Activated gamma-delta T cell treated with Interleukin-2 at 50 U/mL for 16 hours (primary cell): ENCODE measurements at regions not wholly inside any gene's neighbourhood (a gene's known extent, or its start where the extent isn't known, plus 50 kb on each side); places are given as distances from the start of the nearest gene placed in this dataset.
"Not testable (repeated sequence)": the region's sequence is repeated elsewhere in the genome, so short reads cannot be mapped to it uniquely, and the experiment has no call there.

ENCODE experiments used
- DNase-seq: peaks from one replicate; pipeline ENCODE4 v3.0.0-alpha.2; 2020

DNA sequence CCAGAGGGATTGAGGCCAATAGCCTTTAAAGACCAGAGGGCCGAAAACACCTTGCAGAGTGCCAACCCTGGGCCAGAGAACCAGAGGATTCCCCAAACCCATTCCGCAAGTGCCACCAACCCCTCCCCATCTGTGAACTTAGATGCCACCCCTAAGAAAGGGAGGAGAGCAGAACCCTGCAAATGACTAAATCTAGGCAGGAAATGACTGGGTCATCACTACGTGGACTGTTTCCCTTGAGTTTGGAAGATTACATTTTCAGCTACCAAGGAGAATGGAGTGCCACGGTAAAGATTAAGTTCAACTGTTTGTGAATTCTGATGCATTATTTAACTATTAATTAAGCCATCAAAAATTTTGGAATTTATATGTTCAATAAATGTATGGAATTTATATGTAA, 142.8 kb downstream of the ENC1 start:
- DNase-seq: no peak

DNA sequence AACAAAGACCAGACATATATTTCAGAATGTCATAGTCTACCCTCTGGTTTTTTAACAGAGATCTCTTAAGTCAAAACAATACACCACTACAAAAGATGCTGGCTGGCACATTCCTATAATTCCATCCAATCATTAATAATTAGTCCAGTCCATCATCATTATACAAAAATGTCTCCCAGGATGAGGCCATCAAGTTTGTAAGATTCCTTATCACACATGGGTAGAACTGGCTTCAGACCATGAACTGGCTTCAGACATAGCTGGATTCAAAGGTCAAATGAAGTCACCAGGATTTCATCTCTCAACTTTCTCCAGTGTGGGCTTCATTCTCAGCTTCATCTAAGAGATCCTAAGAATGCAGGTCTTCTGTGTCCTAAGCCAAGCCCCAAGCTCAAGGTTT, 147.1 kb downstream of the ENC1 start:
- no peak for DNase-seq

DNA sequence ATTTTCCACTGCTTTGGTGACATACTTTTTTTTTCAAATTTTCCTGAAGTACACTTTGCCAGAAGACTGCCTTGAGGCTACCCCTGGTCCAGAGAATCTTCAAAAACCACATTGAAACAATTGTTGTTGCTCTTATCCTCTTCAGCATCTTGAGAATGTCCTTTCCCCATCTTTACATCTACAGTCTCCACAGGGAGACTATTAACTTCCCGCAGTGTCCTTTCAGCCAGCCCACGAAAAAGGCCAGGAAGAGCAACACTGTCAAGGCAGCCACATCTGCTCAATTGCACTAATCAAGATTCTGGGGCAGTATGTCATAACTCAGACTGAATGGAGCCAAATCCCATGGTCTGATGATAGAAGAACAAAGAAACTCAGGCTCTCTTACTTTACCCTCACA, 148.3 kb downstream of the ENC1 start:
- DNase-seq: no peak

DNA sequence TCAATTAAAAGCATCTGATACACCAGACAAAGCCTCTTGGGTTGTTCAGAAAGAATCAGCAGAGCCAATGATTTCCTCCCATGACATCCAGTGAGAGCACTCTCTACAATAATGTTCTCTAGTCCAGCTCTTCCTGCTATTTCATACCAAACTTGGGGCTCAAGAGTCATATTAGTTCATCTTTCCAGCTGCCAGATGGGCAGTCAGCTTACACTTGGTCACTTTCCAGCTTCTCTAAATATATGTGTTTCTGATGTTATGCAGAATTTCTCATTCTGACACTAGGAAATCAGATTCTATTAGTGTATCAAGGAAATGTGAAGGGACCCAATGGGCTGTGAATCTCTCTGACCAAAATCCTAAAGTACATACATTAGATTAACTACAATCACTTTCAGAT, 148.9 kb downstream of the ENC1 start:
- DNase-seq: no peak

DNA sequence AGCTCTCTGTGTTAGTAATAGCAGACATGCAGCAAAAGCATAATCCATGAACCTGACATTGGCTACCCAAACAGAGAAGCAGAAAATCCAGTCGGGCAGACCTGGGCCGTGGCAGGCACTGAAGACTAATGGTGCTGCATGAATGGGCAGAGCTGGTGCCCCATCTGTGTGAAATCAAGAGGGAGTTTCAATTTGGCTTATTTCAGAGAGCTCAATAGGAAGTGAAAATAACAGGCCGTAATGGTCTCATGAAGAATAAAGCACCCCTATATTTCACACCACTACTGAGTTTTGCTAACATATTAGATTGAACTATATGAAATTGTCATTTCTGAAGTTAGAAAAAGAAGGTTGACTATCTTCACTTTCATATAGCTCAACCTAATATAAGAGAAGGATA, 149.7 kb downstream of the ENC1 start:
- no peak for DNase-seq

DNA sequence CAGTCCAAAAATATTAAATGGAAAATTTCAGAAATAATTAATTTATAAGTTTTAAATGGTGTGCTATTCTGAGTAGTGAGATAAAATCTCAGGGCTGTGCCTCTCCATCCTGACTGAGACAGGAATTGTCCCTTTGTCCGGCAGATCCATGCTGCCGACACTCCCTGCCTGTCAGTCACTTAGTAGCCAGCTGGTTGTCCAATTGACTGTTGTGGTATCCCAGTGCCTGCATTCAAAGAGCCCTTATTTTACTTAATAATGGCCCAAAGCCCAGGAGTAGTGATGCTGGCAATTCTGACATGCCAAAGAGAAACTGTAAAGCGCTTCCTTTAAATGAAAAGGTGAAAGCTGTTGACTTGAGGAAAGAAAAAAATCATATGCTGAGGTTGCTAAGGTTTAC, 157.5 kb downstream of the ENC1 start:
- no peak for DNase-seq

DNA sequence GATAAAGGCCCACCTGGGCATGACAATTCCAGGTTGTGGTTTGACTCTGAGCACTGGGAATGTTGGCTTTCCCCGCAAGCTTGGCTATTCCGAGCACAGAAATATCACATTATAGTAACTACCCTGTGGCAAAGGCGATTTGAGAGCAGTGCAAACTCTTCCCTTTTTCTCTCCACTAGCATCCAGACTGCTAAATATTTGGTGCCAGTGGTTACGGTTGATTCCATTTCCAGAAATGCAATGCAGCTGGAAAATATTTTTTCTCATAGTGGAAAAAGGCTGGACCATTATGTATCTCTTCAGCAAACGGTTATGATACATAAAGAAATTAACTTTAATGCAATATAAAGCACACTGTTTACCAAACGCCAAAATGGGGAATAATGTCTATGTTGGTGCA, 158.0 kb downstream of the ENC1 start:
- no peak for DNase-seq

DNA sequence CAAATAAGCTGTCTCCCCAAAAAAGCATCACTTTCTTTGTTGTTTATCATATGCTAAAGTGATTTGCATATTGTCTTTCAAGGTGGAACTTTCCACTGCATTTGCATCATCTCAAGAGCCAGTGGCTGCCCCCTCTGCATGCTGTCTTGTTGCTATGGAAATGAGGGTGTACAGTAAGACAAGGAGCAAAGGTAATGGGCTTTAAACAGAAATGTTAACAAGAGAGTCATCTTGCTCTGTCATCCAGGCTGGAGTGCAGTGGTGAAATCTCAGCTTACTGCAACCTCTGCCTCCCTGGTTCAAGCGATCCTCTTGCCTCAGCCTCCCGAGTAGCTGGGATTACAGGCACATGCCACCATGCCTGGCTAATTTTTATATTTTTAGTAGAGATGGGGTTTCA, 159.2 kb downstream of the ENC1 start:
- not testable (repeated sequence) for DNase-seq

DNA sequence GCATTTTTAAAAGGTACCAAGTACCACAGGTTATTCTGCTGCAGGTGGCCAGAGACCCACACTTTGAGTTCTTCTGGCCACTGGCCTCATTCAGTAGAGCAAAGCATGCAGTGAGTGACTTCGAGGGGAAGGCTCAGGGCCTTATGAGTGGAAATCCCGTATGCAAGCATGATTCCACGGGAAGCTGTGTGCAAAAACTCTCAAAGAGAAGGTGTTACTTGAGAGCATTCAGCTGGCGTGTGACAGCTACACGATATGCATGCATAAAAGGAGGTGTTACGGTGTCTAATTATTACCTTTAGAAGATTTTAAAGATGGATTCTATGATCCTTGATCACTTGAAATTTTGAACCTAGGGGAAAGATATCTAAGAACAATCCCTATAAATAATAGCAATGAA, 160.3 kb downstream of the ENC1 start:
- DNase-seq: no peak

DNA sequence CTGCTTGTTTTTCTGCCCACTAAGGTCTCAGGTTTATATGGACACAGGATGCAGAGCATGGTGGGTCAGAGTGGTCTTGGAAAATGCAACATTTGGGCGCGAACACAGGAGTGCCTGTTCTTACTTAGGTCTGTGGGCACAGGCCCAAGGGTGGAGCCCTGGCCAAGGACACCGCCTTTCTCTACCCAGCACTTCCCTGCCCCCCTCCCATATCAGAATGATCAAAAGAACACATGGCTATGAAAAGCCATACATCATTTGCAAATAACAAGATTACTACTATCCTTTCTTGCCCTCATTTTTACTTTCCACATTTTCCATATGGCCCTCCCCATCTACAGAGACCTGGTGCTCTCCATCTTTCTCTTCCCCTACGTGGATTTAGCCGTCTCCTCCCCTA, 162.2 kb downstream of the ENC1 start:
- DNase-seq: no peak

DNA sequence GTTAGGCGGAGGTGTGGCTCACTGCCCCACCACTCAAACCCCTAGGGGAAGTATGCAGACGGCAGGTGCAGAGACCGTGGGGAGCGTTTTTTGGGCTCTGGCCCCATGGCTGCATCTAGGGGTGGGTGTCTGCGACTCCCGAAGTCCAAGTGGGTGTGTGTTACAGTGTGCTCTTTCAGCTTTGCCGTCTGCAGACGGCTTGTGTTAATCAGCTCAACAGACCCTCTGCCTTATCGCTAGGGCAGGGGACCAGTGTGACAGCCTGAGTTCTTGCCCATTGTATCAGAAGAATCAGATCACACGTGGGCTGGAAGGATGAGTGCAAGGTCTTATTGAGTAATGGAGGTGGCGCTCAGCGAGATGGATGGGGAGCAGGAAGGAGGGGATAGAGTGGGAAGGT, 162.8 kb downstream of the ENC1 start:
- DNase-seq: no peak

DNA sequence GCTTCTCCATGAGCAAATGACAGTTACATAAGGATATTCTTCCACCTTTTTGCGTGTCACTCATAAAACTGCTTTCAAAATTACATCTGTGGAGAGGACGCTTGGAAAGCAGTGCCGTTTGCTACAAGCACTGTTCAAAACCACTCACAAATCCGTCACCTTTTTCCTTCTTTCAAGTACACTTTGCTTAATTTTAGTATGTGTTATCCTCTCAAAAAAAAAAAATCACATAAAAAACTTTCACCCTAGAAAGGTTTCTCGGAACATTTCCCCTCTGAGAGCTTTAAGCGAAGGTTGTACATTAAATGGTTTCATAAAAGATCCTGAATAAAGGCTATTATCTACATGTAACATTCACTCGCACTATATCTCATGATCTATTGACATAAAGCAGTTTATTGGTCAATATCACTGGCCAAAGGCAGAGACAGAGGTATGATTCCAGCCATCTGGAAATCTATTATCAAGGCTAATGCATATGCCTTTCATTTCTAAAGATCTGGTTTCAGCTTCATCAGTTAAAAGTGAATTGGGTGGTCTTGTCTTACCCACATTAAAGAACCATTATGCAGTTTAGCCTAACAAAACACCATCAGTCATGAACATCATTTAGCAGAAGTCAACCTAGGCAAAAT, 163.6 kb downstream of the ENC1 start:
- DNase-seq: no peak

DNA sequence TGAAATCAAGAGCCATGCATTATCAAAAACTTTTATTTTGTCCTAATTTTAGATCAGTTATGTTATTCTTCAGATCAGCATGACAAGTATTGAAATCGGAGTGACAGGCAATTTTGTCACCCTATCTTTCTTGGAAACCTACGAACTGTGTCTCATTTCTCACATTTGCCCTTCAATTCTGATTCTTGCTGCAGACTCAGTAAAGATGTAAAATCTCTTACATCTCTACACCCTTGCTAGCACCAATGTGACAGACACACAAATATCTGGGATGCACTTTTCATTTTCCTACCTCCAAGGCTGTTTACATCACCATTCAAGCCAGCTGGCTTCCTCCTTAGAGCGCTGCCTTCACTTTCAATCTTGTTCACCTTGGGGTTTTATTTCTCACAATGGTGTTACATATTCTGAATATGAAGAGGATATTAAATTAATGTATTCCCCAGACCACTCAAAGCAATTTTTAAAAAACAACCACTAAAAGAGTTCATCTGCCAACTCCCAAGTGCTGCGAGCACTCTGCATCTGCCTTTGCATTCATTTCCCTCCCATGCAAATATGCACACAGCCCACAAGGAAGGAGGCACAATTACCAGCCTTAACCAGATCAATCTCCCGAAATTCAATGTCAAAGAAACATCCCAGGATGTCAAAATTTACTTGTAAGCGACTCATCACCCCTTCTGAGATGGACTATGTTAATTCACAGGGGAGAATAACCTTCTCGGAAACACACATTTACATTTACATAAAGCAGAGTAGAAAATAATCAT, 164.3 kb downstream of the ENC1 start:
- DNase-seq: no peak

DNA sequence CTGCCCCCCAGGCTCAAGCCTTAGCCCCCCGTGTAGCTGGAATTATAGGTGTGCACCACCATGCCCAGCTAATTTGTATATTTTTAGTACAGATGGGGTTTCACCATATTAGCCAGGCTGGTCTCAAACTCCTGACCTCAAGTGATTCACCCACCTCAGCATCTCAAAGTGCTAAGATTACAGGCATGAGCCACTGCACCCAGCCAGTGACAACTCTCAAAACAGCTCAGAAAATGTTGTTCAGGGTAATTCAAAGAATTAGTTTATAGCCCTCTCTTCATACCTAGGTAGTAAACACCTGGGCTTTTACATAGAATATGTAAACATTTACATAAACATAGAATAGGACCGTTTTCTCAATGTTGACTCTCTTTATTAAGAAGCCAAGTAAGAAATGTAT, 168.7 kb downstream of the ENC1 start:
- no peak for DNase-seq

DNA sequence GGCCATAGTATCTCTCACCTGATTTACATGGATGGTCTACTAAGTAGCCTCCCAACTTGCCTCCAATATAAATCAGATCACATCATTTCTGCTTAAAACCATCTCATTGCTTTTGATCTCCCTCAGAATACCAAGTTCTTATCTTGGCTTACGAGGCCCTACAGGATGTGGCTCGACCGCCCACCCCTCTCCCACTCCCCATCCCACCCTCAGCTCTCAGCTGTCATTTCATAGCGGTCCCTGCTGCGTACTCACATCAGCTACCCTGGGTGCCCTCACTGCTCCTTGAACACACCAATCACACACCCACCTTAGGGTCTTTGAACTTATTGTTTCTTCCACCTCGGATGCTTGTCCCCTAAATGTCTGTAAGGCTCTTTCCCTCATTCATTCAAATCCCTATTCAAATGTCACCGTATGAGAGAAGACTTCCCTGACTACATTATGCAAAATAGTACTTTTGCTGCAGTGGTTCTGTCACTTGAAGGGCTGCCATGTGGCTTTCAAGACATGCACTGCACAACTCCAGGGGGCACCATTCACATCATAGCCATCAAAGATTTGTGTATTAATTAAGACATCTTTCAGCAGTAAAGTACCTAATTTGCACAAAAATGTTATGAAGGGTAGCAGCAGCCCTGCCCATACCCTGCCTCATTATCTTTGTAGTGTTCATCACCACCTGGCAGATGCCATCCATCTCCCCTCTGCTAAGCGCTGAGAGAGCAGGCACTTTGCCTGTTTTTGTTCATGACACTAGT, 171.1 kb downstream of the ENC1 start:
- DNase-seq: no peak

DNA sequence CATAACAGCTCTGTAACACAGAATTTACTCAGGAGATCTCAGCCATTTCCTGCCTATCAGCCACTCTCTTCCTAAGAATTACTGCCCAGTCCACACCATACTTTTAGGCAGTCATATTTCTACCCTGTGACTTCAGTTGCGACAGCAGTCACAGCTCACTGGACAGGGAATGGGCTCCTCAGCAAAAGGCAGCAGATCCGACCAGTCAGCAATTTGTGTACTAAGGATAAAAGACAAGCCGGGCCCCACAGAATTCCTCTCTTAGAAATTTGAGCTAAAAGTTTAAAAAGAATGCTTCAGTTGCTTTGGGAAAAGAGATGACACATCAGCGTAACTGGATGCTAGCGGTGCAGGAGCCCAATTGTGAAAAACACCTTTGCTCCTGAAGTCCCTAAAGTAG, 172.1 kb downstream of the ENC1 start:
- no peak for DNase-seq

DNA sequence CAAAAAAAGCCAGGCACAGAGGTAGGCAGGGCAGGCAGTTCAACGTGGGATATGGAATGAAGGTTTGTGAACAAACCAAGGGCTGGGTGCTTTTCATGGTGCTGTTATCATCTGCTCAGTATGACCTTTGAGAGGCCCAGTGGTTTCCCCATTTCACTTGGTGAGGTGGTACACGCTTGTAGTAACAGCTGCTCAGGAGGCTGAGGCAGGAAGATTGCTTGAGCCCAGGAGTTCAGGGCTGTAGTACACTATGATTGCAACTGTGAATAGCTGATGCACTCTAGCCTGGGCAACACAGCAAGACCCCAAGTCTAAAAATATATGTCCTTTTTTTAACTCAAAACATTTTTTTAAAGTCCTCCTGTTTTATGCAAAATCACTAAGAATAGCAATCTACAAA, 174.8 kb downstream of the ENC1 start:
- no peak for DNase-seq

DNA sequence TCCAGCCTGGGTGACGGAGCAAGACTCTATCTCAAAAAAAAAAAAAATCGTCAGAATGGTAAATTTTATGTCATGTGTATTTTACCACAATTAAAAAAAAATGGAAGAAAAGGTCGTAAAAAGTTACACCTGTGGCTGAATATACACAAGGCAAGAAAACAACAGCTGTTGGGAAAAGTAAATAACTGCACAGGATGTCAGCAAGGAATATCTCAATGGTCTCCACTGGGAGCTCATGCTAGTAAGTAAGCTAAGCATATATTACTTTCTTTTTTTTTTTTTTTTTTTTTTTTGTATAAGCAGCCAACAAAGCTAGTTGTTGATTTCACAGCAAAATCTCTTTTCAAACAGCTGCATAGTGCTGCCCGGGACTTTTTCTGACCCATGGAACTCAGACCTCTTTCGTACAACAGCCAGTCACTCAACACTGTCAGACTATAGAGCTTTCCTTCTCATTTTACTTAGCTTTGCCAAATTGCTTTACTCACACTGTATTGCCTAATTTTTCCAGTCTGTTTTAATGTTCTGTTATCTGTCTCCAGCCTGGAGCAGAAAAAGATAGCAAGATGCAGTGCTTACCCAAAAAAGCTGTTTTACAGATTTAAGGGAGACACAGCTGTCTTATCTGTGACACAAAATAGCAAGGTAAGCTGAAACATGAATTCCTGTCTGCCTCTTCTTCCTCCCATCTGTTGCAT, 175.9 kb downstream of the ENC1 start:
- DNase-seq: no peak

DNA sequence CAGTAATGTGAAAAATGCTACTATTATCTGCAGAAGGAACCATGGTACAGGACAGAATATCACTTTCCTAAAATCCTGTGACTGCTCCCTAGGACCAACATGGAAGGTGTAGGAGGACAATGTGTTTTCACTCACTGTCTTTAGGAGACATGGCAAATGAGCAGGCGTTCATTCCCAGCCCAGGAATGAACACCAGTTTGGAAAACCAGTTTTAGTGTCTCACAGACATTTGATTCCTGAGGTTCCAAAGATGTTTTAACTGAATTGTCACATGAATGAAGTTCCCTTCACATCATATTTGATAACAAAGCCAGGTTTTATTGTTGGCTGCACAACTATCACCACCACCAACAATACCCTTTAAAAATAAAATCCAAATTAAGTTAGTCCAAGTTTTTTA, 178.2 kb downstream of the ENC1 start:
- DNase-seq: no peak

DNA sequence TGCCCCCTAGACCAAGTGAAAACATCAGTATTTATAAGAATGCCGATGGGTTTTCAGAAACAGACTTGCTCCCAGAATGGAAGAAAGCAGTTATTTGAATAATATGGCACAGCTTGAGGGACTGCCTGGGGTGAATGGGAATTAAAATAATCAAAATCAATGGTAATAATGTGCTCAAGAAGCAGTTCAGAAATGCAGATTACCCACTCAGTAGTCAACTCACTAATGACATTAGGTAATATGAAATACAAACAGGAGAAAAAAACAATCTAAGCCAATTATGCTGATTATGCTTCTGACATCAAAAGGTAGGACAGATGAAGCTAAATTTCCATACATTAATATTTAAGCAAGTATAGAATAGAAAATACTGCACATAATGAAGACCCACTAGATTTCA, 179.3 kb downstream of the ENC1 start:
- no peak for DNase-seq

DNA sequence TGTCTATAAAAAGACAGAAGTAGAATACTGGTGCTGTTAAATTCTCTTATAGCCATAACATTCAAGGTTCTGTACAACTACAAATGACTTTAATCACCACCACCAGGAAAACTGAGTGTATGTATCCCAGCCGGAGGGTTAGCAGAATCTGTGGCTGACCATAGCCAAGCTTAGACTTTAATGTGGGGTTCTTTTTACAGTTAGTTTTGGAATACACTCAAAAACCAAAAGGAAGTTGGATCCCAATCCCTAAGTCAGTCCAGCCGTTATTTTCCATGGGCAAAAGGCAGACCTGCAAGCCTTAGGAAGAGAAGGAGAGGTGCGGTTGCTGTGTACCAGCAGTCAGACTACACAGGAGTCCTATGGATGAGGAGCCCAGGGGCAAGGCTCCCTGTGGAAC, 179.8 kb downstream of the ENC1 start:
- DNase-seq: no peak

DNA sequence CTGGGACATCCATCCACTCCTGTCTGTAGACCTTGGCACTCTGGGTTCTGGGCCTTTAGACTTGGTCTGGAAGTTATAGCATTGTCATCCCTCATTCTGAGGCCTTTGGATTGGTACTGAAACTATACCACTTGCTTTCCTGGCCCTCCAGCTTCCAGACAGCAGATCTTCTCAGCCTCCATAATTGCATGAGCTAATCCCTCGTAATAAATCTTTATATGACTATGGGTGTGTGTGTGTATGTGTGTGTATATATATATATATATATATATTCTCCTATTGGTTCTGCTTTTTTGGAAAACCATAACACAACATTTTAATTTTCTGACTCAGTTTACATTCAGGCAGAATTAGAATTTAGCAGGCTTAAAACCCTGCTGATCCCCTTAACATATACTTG, 180.5 kb downstream of the ENC1 start:
- DNase-seq: no peak

DNA sequence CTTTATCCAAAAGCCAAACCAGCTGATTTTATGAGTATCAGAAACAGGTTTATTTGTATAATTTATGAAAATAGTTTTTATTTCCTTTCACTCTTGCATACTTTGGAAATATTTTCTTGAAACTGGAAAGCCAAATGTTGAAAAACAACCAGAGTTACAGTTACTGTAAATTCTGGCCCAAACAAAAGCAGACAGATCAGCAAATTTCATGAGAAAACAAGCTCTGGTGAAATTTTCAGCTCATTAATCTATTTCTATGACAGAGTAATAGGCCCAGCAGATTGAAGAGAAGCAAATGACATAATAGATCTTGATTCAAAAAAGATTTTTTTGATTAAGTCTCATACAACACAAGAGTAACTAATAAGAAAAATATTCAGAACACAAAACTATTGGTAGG, 182.7 kb downstream of the ENC1 start:
- no peak for DNase-seq
